Left forelimb (tissue), 1 donor: ENCODE measurements at regions not wholly inside any gene's neighbourhood (a gene's known extent, or its start where the extent isn't known, plus 50 kb on each side); places are given as distances from the start of the nearest gene placed in this dataset.
A peak's percentile ranks its signal among the peaks of the same experiment; 100 is the strongest.
"Not testable (repeated sequence)": the region's sequence is repeated elsewhere in the genome, so short reads cannot be mapped to it uniquely, and the experiment has no call there.

ENCODE experiments used
- DNase-seq: peaks from one replicate; pipeline ENCODE4 v3.0.0-alpha.2; 2018; ENCODE audit warnings: low spot score

GRCh38 chr2:224174990-224175389 lies 135.9 kb upstream of the SERPINE2 start:
- DNase-seq, result no peak

- DNase-seq, result no peak
These were observed 135.4 kb upstream of the SERPINE2 start for GRCh38 chr2:224174521-224174920.

DNA sequence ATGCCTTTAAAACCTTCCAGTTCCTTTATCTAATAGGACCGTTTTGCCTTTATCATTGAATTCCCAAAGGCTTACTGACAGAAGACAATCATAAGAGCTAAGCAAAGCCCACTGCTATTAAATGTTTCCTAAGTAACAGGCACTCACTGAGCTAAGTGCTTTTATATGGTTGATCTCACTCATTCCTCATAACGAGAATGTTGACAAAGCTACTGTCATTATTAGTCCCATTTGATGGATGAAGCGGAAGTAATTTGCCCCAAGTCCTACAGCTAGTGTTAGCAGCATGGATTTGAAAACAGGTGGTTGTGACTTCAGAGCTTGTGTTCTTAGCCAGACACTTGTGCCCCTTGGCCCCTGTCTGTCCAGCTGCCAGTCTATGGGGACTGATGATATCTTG lies 134.8 kb upstream of the SERPINE2 start:
- no peak for DNase-seq

GRCh38 chr2:224173210-224173609 lies 134.1 kb upstream of the SERPINE2 start:
- DNase-seq, result no peak

- no peak for DNase-seq
These were observed 132.1 kb upstream of the SERPINE2 start for GRCh38 chr2:224171226-224171625.

GRCh38 chr2:224169847-224170246 lies 130.8 kb upstream of the SERPINE2 start:
- no peak for DNase-seq

- DNase-seq, result not testable (repeated sequence)
These were observed 128.7 kb upstream of the SERPINE2 start for GRCh38 chr2:224167781-224168180.

GRCh38 chr2:224166654-224167053 lies 127.6 kb upstream of the SERPINE2 start:
- DNase-seq, result no peak

DNA sequence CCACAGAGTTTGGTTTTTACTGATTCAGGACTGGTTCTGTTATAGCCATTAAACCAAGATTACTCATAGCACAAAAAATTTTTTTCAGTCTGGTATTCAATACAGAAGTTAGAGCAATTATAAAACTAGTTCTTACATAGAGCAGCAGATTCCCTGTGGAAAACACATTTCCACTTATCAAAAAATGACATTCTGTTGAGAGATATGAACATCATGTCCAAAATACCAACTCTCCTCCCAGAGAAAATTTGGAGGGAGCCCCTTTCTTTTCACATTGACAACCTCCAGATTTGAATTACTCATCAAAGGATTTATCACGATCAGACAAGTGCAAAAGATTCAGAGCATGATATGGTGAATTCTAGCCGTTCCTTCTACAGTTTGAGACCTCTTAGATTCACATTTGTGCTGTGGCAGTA lies 126.8 kb upstream of the SERPINE2 start:
- DNase-seq, result no peak

GRCh38 chr2:224163566-224164307 lies 124.7 kb upstream of the SERPINE2 start:
- DNase-seq, result no peak

DNA sequence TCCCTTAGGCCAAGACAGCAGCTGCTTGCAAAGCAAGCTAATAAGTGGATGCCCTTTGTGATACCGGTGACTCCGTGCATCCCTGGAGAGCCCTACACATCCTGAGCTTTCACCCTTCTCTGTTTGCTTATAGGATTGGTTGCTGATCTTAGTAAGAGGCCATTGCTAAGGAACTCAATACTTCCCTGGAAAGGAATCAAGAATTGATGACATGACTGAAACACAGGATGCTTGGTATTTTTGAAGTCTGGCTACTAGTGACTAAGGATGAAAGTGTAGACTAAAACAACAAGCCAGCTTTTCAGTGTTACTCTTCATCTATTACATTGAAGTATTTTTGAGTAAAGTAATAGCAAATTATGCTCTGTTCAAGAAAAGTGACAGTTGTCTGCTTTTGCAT lies 123.0 kb upstream of the SERPINE2 start:
- peak; percentile 31 for DNase-seq

DNA sequence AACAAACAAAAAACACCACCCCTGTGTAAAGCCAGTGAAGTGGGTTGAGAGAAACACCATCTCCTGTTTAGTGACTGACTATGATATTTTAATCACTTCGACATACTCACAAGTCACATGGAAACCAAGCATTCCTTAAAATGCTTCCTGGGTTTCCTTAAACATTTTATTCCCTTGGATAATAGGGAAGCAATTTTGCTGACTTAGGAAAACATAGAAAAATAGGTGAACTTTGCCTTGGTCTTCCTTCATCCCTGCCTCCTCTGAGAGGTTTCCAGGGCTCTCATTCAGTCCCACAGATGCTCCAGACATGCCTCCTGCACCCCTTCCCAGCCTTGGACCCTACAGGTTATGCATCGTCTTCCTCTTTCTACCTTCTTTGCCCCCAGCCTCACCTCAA lies 122.6 kb upstream of the SERPINE2 start:
- no peak for DNase-seq

- peak; percentile 22 for DNase-seq
These were observed 121.8 kb upstream of the SERPINE2 start for GRCh38 chr2:224160917-224161316.

GRCh38 chr2:224159345-224159928 lies 120.4 kb upstream of the SERPINE2 start:
- peak; percentile 20 for DNase-seq

DNA sequence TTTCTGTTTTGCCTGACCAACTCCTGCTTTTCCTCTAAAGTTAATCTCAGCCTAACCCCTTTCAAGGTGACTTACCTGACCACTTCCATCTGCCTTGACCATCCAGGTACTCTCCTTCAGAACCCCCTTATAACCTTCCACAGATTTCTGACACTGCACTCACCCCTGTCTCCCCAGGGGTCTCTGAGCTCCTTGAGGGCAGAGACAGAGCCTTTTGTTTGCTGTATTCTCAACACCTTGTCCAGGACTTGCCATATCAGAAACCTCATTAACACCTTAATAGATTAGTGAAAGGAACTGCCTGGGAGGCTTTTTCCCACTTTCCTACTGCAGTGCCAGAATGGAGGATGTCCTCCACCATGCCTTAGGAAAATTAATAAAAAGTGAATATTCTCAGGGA lies 119.7 kb upstream of the SERPINE2 start:
- DNase-seq, result no peak

DNA sequence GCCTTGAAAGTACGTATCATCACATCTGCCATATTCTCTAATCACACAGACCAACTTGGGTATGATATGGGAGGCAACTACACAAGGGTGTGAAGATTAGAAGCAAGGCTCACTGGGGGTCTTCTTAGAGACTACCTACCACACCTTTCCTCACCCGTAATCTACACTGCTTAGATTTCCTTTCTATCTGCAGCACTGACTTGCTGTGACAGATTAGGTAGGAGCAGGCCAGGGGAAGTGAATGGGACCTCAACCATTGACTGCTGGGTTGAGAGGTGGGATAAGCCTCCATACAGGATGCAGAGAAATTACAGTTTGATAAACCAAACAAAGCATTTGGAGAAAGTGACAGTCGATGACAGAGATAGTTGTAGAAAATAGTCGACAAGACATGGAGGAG lies 119.0 kb upstream of the SERPINE2 start:
- no peak for DNase-seq

DNA sequence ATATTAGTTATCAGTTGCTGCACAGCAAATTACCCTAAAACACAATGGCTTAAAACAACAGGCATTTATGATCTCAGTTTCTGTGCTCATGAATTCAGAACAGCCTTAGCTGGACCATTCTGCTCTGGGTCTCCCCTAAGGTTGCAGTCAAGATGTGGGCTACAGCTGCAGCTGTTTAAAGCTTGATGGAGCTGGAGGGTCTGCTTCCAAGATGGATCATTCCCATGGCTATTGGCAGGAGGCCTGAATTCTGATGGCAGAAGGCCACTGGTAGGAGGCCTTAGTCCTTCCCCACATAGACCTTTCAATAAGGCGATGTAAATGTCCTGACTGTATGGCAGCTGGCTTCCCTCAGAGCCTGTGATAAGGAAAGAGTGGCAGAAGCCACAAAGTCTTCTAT lies 118.6 kb upstream of the SERPINE2 start:
- DNase-seq, result peak; percentile 70

GRCh38 chr2:224156436-224156835 lies 117.3 kb upstream of the SERPINE2 start:
- peak; percentile 11 for DNase-seq

GRCh38 chr2:224155896-224156295 lies 116.8 kb upstream of the SERPINE2 start:
- DNase-seq, result peak; percentile 6

DNA sequence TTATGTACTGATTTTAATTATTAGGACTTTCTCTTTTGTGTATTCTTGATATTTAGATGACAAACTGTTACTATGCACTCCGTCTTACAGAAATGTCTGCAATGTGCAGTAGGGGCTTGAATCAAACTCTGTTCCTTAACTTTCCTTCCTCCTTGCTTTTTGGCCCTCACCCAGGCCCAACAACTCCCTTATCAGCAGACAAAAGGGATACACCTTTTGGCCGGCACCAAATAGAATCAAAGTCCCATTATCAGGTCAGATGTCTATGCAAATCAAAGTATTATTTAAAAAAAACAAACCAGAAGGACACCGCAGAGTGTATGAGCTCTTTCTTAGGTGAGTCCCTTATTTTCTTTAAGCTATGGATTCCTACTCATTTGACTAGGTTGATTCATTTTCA lies 116.3 kb upstream of the SERPINE2 start:
- no peak for DNase-seq

- DNase-seq, result peak; percentile 23
These were observed 112.7 kb upstream of the SERPINE2 start for GRCh38 chr2:224151680-224152310.

GRCh38 chr2:224151161-224151560 lies 112.1 kb upstream of the SERPINE2 start:
- DNase-seq, result no peak

DNA sequence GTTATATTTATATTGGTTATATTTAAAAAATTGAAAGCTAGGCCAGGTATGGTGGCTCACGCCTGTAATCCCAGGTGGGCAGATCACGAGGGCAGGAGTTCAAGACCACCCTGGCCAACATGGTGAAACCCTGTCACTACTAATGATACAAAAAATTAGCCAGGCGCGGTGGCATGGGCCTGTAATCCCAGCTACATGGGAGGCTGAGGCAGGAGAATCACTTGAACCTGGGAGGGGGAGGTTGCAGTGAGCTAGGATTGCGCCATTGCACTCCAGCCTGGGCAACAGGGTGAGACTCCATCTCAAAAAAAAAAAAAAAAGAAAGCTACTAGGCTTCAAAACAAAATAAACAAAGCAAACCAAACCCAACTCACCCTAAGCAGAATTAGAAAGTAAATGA lies 109.0 kb upstream of the SERPINE2 start:
- peak; percentile 12 for DNase-seq
